Hematopoietic multipotent progenitor cell treated with erythropoietin and hydrocortisone succinate and interleukin-3 and kit ligand, for 17 days (in vitro differentiated cells): ENCODE measurements at regions not wholly inside any gene's neighbourhood (a gene's known extent, or its start where the extent isn't known, plus 50 kb on each side); places are given as distances from the start of the nearest gene placed in this dataset.

ENCODE experiments used
- DNase-seq: peaks from one replicate; pipeline ENCODE4 v3.0.0-alpha.2; 2015; ENCODE audit warnings: low spot score

DNA sequence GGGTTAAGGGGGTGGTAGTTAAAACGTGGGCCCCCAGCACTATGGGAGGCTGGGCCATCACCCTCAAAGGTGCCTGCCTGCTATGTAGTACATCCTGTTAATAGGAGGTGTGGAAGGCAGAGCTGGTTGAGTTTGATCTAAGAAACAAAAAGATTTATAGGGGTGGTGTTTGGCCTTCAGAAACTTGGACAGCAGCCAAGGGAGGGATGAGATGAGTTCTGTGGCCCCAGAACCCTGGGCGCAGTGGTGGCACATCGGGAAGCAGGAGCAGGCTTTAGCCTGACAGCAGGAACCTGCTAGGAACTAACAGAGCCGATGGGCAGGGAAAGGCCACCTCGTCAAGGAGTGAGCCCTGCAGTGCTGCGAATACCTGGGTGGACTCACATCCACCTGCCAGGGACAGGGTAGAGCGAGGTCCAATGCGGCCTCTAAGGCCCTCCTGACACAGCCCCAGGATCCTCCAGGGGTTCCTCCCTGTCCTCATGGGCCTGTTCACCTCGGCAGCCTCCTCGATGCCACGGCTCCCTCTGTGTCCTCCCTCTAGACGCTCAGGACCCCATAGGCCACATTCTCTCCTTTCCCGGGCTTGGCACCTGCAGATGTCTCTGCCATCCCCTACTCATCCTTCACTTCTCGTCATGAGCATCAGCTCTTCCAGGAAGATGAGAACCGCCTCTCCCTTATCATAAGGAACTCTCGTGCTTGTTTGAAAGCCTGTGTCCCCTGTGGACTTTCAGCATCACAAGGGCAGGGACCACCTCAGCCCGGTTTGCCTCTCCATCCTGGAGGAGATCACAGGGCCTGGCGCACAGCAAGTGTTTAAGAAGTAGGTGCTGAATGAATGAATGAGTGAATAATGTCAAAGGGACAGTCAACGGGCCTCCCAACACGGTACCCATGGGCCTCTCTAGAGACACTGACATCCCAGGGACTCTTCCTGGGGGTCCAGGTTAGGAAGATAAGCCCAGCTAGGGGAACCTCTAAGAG, 103.5 kb upstream of the TNRC6C start:
- DNase-seq = no peak

DNA sequence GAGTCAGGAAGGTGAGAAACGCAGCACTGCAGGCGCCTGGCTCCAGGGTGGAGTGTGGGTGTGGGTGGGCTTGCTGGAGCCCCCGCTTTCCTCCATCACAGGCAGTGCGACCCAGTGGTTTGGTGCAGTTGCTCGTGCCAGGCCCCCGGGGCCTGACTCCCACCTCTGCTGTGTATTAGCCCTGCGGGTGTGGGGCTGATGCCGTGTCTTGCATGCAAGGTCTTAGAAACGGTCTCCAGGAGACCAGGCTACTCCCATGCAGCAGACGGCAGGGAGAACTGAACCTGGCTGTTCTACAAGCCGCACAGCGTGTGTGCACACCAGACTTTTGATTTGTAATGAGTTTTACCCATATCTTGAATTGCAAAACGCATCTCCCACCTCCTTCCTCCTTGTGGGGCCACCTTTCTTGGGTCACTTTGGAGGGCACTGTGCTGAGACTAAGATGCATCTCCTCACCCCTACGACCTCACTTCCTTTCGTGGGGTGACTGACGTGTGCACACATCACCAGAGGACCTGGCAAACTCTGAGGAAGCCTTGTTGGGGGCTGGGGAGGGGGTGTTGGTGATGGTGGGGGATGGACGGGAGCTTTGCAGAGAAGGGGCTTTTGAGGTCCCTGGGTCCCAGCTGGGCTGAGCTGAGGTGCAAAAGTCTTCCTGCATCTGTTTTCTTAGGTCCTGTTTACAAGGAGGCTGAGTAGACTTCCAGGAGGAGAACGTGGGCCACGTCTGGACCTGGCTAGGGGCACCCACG, 101.8 kb upstream of the TNRC6C start:
- no peak for DNase-seq

DNA sequence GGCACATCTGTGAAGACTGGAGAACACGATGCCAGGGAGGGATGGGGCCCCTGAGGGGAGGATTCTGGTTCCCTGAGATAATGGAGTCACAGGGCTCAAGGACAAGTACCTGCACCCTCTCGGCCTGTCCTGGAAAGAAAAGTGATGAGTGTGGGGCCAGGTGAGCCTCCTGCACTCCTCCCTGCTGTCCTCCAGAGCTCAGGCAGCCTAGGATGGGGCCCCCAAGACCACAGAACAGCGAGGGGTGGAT, 101.3 kb upstream of the TNRC6C start:
- no peak for DNase-seq

DNA sequence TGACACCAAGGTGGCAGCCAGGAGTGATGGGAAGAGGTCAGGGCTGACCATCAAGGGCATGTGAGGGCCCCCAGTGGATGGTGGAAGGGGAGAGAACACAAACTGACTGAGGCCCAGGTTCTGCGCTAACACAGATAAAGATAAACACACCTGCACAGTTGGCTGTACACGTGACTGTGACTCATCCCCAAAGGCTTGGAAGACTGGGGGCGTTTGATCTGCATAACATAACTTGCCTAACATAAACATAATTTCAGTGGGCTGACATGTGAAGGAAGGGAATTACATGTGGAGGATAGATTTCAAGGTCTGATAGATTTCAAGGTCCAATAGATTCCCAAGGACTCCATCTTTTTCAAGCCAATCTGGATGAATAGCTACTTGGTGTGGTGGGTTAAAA, 100.9 kb upstream of the TNRC6C start:
- DNase-seq = no peak

DNA sequence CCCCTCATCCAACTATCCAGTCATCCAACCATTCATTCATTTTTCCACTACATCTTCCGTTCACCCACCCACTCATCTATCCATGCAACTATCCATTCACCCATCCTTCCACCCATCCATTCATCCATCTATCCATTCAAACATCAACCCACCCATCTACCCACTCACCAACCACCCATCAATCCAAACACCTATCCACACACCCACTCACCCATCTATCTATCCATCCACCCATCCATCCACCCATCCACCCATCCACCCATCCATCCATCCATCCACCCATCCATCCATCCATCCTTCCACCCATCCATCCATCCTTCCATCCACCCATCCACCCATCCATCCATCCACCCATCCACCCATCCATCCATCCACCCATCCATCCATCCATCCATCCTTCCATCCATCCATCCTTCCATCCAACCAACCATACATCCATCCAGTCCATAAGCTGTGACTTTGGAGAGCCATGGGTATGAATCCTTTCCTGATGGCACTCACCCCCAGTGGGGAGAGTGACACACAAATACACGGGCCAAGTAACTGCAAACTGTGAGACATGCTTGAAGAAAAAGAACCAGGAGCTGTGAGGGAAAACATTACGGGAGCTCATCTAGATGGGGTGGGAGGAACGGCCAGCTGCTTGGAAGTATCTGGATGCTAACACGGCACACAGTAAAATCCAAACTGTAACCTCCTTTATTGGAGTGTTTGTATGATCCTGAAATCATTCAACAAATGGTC, 100.0 kb upstream of the TNRC6C start:
- DNase-seq = no peak

DNA sequence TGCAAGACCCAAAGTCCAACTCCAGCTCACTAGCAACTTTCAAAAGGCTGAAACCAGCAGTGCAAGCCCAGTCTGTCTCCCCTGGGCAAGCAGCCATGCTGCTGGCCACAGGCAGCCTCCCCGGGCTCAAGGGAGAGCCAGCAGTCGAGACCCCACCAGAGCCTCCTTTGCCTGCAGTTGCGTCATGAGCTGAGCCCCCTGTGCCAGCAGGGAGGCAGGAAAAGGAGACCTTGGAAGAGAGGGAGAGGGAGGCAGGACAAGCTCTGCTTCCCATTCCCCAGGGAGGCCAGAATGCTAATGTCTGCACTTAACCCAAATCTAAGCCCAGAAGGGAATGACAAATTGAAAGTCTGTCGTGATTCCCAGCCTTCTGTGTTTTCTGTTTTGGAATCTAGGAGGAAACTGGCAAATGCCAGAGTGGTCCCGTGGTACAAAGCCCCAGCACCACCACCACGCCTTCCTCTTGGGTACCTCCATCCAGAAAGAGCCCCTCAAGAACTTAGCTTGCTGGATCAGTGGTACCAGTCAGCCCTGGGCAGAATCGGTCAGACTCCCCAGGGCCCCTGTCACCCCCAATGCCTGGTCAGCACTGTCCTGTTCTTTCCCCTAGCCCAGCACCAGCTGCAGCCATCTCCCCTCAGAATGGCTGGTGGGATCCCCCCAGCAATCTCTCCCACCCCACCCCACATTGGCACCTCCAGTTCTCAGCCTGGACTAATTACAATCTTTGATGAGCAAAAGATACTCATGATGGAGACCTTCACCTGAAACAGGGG, 99.3 kb upstream of the TNRC6C start:
- no peak for DNase-seq

DNA sequence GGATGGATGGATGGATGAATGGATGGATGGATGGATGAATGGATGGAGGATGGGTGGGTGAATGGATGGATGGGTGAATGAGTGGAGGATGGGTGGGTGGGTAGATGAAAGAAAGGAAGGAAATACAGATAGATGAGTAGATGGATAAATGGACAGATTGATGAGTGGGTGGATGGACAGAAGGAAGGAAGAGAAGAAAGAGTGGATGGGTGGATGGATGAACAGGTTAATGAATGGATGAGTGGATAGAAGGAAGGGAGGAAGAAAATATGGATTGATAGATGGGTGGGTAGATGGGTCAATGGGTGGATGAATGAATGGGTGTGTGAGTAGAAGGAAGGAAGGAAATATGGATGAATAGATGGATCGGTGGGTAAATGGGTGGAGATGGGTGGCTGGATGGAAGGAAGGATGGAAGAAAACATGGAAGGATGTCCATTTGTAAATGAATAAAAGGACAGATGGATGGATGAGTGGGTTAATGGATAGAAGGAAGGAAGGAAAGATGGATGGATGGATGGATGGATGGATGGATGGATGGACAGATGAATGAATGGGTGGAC, 97.3 kb upstream of the TNRC6C start:
- DNase-seq = no peak

DNA sequence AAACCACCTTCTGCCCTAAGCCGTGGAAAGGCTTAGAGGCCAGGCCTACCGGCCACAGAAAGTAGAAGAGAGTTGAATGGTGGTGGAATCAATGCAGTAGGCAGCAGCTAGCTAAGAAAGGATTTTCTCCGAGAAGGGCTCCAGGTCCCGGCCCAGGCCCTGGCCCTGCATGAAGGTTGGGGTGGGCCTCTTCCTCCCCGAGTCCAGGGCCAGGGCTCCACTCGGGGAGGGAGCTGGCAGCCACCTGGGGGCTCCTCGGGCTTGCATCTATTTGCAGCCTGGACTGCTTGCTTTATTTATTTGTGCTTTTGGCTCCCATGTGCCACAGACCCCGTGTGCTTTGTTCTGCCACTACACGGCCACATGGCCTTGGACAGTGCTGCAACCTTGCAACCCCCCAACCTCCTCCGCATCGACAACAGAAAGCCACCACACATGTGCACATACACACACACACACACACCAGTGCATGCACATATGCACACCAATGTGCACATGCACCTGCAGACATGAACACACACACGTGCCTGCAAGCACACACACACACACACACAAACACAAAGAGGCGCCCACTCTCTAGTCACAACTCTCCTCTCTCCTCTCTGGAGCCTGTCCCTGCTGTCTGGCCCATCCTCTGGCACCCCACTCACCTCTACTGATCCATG, 96.4 kb upstream of the TNRC6C start:
- no peak for DNase-seq

DNA sequence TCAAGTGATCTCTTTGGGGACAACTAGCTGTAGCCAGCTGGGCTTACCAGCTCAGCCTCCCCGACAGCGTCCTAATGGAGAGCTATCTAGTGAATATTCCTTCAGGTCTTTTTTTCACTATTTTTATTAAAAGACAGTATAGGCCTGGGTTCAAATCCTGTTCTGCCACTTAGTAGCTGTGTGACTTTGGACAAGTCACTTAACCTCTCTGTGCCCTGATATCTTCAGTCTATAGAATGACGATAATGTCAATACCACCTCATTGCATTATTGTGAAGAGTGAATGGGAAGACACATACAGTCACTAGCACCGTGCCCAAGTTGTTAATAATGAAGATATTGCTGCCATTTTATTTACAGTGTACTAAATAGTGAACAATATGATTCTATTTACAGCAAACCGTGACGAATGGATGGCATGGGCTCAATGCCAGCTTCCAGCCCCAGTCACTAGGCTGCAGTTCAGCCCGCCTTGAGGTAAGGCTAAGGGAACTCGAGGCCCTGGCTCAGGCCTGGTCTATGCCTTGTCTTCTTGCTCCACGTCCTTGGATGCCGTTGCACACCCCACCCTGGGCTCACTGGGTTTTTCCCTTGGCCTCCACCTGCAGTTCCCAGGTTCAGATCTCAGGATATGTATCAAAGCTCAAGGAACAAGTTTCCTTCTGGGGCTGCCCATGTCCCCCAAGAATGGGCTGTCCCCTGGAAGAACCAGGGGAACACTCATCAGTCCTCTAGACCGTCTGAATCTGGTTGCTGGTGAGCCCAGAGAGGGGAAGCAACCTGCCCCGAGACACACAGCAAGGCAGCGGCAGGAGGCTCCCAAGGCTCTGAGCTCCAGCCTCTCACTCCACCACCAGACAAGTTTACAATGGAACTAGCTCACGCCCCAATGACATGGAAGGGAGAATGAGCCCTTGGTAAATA, 95.4 kb upstream of the TNRC6C start:
- no peak for DNase-seq

DNA sequence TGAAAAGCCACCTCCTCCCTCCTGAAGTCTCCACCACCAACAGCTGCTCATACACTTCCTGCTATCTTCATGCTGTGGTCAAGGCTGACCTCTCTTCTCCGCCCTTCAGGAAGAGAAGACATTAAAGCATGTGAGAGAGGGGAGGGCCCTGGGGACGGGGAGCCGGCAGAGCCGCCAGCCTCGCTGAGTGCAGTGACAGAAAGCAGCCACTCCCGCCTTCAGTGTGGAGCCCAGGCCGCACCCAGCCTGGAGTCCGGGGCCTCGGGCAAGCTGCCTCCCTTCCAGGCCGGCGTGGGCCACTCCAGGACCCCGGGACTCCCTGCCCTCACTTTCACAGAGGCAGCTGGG, 94.7 kb upstream of the TNRC6C start:
- no peak for DNase-seq

DNA sequence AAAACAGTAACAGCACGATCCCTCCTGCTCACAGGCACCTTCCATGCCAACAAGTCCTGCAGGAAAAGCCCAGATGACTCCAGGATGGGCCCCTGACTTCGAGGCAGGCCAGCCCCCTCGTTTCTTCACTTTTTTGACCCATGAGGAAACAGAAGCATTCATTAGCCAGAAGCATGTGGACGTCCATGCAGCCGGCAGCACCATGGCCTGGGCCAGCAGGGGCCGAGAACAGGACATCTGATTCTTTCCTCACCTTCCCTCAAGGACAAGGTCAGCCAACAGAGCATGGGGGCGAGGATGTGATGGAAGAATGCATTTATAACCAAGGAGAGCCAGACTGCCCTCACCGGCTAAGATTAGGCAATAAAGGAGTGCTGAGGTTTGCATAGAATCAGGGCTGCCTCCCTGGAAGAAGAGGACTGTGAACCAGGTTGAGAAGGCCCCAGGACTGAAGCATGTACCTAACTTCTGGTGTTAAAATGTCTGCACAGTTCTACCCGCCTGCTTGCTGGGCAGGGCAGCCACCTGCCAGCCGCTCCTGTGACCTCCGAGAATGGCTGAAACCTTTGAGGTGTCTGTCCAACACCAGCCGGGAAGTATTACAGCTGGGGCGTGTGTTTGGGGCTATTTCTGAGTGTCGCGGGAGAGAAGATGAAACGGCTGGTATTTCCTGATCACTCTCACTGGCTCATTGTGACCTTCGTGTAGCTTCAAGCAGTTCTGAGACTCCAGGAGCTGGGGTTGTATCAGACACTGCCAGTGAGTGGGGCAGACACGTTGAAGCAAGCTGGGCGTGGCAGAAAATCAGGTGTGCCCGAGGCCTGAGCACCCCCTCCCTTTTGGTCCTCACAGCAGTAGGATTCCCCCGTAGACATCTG, 94.0 kb upstream of the TNRC6C start:
- no peak for DNase-seq

DNA sequence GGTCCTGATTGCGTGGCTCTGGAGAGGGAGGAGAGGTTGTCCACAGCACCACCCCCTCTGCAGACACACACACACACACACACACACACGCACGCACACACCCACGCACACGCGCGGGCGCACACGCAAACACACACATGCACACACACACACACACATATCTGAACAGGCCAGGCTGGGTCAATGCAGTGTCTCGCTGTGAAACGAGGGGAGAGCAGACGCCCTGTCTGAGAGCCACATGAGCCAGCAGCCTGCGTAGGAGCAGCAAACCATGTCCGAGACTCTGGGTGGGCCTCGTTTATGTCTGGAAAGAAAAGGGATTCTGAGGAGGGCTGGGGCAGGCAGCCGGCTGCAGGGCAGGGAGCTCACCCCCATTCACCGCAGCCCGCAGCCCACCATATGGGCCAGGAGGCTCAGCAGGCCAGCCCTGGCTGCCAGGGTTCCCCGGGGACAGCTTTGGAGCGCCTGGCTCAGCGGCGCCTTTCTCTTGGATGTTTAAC, 93.3 kb upstream of the TNRC6C start:
- no peak for DNase-seq

DNA sequence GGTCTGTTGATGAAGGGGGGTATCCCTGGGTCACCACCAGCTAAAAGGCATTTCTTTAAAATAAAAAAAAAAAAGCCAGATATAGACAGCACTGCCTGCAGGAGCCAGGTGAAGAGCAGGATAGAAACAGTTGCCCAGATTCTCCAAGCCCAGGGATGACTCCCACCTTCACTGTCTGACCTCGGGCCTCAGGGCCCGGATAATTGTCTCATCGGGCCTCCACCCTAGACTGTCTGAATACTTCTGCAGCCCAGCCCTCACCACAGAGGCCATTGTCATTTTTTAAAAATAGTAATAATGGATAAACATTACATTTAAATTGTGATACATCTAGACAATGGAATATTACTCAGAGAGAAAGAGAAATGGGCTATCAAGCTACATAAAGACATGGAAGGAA, 92.8 kb upstream of the TNRC6C start:
- no peak for DNase-seq

DNA sequence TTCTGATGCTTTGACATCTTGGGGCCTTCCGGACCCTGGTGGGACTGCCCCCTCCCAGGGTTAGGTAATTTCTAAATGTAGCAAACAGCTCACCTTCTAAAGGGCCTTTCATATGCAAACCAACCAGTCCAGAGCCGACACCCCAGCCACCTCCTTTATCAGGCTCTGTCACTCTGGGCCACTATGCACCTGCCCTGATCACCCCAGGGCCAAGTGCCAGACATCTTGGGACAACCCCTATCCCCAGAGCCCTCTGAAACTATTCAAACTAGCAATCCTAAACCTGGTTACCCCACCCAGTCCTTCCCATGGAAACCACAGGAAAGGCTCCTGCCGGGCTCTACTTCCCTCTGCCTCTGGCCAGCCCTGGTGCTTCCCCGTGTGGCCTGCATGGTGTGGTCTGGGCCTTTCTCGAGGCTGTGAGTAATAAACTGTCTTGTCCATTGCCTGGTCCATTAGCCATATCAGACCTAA, 91.2 kb upstream of the TNRC6C start:
- DNase-seq = no peak

DNA sequence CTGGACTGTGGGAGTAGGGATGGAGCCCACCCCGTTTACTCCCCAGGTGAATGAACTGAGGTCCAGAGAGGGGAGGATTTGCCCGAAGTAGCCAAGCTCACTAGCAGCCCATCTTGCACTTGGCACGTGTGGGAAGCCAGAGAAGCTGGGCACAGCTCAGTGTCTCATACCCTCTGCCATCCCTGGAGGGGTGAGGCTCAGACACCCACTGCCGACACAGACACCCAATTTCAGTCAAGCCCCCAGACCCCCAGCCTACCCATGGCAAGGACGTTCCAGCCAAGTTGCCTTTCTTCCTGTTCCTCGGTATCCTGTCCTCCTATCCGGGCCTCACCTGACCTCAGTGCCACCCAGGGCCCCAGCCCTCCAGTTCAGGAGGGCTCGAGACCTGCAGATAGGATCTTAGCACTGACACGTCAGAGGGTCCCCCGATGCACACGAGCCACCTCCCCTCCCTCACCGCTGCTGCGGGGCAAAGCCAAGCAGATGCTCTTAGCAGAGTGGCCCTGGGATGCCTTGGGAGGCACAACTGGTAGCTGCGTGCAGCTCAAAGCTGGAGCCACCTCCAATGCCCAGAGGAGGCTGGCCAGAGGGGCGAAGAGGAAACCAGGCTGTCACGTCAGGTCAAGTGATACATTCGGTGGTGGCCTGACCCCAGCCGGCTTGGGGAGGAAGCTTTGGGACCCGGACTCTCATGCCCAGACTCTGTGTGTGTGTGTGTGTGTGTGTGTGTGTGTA, 90.4 kb upstream of the TNRC6C start:
- no peak for DNase-seq

DNA sequence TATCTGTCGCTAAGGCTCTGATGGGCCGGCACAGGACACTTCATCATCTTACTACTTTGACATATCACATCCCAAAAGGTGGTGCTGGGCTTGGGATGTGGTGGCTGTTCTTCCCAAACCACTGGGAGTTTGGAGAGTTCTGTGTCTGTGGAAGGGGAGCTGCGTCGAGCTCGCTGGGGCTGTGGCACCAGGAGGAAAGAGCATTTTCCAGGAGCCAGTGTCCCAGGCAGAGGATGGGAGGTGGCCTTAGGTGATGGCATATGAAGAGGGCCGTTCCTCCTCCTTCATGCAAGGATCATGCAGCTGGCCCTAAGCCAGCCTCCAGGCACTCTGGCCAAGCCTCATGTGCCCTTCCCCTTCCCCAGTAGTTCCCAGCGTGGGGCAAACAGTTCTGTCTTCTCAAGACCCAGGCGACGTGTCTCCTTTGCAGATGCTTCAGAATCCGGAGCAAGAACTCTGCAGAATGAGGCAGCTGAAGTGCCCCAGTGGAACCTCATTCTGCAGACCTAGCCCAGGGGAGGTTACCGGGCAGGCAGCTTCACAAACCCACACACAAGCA, 89.4 kb upstream of the TNRC6C start:
- no peak for DNase-seq

DNA sequence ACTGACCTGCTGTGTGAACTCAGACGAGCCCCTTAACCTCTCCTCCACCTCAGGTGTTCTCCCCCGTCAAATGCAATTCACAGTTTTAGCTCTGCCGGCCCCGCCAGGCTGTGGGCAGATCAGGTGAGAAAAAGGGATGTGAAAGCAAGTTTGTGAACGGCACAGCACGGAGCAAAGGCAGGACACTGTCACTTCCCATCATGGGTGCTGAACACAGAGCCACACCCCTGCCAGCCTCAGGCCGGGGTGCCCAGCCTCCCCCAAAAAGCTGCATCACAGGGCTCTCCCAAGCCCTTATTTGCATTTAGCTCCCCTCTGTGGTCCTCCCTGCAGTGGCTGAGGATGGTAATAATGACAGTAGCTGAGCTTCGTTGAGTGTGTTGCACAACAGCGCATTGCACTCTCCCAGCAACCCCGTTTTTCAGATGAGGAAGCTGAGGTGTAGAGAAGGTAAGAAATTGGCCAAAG, 88.8 kb upstream of the TNRC6C start:
- no peak for DNase-seq

DNA sequence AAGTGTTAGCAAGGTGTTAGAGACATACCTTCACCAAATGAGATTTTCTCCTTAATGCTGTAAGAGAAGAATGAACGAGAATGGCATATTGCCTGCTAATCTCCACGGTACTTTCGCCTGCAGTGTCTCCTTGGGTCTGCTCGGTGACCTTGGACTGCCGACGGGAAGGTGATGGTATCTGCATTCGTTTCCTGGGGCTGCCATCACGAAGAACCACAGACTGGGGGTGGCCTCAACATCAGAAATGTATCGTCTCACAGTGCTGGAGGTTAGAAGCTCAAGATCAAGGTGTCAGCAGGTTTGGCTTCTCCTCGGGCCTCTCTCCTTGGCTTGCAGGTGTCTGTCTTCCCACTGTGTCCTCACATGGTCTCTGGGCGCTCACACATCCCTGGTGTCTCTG, 86.3 kb upstream of the TNRC6C start:
- no peak for DNase-seq
